ENCODE measurements at regions not wholly inside any gene's neighbourhood (a gene's known extent, or its start where the extent isn't known, plus 50 kb on each side); places are given as distances from the start of the nearest gene placed in this dataset.

DNA sequence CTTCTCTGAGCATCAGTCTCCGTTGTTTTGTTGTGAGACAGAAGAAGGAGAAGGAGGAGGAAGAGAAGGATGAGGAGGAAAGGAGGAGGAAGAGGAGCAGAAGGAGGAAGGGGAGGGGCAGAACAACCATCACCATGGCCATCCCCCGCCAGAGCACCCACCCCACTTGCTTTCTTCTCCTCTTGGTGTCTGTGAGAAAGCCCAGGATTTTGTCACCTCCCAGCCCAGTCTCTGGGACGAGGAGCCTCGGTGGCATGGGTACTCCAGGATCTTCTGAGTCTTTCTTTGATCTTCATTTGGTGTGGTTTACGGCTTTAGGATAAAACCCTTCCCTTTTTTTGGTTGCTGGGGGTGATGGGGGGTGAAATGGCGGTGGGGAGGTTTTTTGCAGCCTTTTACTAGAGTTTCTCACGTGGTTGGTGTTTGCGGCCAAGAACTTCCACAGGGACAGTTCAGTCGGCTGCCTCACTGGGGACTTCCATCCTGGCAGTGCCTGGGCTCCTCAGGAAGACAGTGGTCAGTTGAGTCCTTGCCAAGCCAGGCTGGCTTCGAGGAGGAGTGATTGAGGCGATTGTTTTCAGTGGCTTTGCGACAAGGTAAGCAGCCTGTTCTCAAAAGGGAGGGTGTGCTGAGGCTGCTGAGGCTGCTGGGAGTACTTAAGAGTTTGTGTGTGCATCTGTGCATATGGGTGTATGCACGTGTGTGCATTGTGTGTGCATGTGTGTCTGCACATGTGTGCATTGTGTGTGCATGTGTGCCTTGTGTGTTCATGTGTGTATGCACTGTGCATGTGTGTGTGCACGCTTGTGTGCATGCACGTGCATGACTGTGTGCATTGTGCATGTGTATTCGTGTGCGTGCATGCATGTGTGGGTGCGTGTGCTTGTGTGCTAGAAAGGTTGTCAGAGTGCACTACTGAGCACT, 567.5 kb downstream of the TBC1D22A start:
- Histone ChIP-seq H3K27me3 (ENCODE audit: control insufficient read depth, insufficient read depth, low read length) (no peaks in the 10 kb centered on the region), H3K4me3 (ENCODE audit: insufficient read depth, low read depth, low read length) (no peak overlapping the region), H3K36me3 (replicated peaks; ENCODE audit: control insufficient read depth, insufficient read depth, low read length) (no peaks in the 10 kb centered on the region)
- no peak for DNase-seq

DNA sequence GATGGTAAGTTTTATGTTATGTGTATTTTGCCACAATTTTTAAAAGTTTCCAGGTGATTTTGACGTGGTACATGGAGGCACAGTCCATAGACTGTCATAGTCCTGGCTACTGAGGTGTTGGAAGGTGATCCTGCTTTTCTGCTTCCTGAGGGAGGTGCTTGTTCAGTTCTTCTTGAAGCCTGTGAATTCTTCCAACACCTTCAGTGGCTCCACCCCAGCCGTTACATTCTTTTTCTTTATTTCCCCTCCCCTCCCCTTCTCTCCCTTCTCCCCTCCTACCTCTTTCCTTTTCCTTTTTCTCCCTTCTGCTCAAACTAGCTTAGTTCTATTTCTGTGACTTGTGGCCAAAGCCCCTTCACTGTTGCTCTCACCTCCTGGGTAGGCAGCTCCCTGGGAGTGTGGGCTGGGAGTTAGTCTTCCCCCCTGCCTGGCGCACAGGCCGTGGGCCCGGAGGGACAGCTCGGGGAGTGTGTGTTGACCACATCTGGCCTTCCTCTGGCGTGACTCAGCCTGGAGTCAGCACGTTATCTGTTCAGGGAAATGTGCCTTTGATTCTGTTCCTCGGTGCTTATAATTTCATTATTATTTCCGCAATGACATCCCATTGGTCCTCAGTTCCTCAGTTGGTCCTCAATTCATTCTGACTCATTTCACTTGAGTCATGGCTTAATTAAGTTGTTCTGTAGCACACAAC, 566.2 kb downstream of the TBC1D22A start:
- H3K27me3 ChIP-seq (ENCODE audit: control insufficient read depth, insufficient read depth, low read length) = no peaks in the 10 kb centered on the region
- H3K36me3 ChIP-seq (replicated peaks; ENCODE audit: control insufficient read depth, insufficient read depth, low read length) = no peaks in the 10 kb centered on the region
- no peak for DNase-seq

DNA sequence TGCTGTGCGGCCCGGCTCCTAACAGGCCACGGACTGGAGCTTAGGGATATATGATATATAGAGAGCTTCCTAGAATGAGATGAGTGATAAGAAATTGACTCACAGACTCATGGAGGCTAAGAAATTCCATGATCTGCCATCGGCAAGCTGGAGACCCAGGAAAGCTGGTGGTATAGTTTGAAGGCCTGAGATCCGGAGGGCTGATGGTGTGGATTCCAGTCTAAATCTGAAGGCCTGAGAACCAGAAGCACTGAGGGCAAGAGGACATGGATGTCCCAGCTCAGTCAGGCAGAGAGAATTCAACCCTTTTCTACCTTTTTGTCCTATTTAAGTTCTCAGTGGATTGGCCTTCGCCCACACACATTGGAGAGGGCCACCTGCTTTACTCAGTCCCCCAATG, 564.8 kb downstream of the TBC1D22A start:
- Histone ChIP-seq H3K36me3 (replicated peaks; ENCODE audit: control insufficient read depth, insufficient read depth, low read length) (no peaks in the 10 kb centered on the region), H3K27me3 (ENCODE audit: control insufficient read depth, insufficient read depth, low read length) (no peaks in the 10 kb centered on the region), H3K4me3 (ENCODE audit: insufficient read depth, low read depth, low read length) (no peak overlapping the region)
- DNase-seq = no peak

More for the DNA sequence above, 566.2 kb downstream of the TBC1D22A start:
- no peak overlapping the region for H3K4me3 ChIP-seq (ENCODE audit: insufficient read depth, low read depth, low read length)

DNA sequence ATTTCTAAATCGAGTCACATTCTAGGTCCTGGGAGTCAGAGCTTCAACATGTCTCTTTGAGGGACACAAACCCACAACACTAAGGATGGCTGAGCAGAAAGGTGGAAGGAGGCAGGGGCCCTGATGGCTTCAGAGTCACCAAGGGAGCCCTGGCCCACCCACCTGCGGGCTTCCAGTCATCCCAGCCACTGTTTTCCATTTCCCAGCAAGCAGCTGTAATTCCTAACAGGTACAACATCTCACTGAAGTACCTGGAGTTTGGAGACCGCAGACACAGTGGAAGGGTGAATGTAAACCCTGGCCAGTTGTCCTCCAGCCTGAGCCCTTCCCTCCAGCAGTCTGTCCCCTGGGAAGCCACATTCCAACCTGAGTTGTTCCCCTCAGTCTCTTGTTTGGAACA, 562.8 kb downstream of the TBC1D22A start:
- Histone ChIP-seq H3K36me3 (replicated peaks; ENCODE audit: control insufficient read depth, insufficient read depth, low read length) (no peaks in the 10 kb centered on the region), H3K27me3 (ENCODE audit: control insufficient read depth, insufficient read depth, low read length) (no peaks in the 10 kb centered on the region), H3K4me3 (ENCODE audit: insufficient read depth, low read depth, low read length) (no peak overlapping the region)
- no peak for DNase-seq

DNA sequence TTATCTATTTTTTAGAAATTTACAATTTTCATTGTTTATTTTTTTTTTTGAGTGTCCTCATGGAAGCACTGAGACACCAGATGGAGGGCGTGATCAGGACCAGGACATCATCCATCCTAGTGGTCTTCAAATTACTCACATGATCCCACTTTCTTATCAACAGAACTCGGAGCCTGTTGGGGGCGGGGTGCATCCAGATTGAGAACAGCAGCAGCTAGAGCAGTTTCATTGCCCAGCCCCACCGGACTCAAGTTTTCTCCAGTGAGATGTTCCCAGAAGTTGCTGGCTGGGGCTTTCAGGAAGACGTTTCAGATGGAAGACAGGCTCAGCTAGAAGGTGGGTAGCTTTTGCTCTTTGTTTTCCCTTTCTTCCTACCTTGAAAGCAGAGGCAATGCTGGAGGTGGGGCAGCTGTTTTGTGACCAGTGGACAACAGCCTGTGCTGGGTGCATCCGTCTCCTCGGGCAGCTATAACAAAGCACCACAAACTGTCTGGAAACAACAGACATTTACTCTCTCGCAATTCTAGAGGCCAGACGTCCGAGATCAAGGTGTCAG, 562.1 kb downstream of the TBC1D22A start:
- no peak overlapping the region for H3K4me3 ChIP-seq (ENCODE audit: insufficient read depth, low read depth, low read length)
- DNase-seq = no peak
- no peaks in the 10 kb centered on the region for H3K27me3 ChIP-seq (ENCODE audit: control insufficient read depth, insufficient read depth, low read length)
- H3K36me3 ChIP-seq (replicated peaks; ENCODE audit: control insufficient read depth, insufficient read depth, low read length) = no peaks in the 10 kb centered on the region

DNA sequence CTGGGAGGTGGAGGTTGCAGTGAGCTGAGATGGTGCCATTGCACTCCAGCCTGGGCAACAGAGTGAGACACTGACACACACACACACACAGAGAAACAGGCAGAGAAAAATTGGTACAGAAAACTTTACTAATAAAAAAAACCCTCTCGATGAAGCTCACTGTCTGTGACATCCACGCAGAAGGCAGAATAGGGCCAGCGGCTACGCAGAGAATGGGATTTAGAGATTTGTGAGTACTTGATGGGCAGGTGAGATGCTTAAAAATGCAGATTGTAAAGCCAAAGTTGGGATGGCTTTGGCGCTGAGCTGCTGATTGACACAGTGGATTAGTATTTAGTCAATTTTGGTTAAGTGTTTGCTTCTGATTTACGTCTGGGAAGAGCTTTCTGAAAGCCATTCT, 561.1 kb downstream of the TBC1D22A start:
- Histone ChIP-seq H3K4me3 (ENCODE audit: insufficient read depth, low read depth, low read length) (no peak overlapping the region), H3K27me3 (ENCODE audit: control insufficient read depth, insufficient read depth, low read length) (no peaks in the 10 kb centered on the region), H3K36me3 (replicated peaks; ENCODE audit: control insufficient read depth, insufficient read depth, low read length) (no peaks in the 10 kb centered on the region)
- no peak for DNase-seq

DNA sequence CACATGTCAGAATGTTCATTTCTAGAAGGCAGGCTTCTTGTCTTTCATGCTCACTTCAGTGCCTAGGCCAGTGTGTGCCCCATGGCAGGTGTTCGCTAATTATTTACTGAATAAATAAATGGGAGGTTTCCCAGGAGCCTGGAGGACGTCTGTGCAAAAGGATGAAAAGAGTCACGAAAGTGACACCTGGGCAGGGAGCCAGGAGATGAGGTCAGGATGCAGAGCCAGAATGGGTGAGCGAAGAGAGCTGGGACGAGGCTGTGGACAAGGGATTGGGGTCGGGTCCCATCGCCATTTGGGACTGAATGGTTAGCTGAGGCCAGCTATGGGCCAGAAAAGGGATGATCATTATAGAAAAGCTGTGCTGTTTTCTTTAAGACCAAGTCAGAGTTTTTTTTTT, 560.4 kb downstream of the TBC1D22A start:
- DNase-seq = no peak
- no peak overlapping the region for H3K4me3 ChIP-seq (ENCODE audit: insufficient read depth, low read depth, low read length)
- no peaks in the 10 kb centered on the region for H3K27me3 ChIP-seq (ENCODE audit: control insufficient read depth, insufficient read depth, low read length)
- H3K36me3 ChIP-seq (replicated peaks; ENCODE audit: control insufficient read depth, insufficient read depth, low read length) = no peaks in the 10 kb centered on the region

DNA sequence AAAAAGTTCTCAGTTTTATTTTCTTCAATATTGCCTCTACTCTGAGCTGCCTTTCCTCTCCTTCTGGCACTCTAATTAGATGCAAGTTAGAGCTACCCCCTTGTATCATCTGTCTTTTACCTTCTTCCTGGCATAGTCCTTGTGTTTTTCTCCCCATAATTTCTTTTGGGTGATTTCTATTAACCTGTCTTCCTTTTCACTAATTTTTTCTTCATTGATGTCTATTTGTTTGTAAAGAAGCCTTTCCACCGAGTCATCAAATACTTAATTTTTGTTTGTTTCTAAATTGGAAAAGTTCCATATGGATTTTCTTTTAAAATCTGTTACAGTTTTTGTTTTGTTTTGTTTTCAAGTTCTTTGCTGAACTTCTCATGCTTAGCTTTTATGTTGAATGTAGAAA, 558.1 kb downstream of the TBC1D22A start:
- Histone ChIP-seq H3K36me3 (replicated peaks; ENCODE audit: control insufficient read depth, insufficient read depth, low read length) (no peaks in the 10 kb centered on the region), H3K27me3 (ENCODE audit: control insufficient read depth, insufficient read depth, low read length) (no peaks in the 10 kb centered on the region), H3K4me3 (ENCODE audit: insufficient read depth, low read depth, low read length) (no peak overlapping the region)

DNA sequence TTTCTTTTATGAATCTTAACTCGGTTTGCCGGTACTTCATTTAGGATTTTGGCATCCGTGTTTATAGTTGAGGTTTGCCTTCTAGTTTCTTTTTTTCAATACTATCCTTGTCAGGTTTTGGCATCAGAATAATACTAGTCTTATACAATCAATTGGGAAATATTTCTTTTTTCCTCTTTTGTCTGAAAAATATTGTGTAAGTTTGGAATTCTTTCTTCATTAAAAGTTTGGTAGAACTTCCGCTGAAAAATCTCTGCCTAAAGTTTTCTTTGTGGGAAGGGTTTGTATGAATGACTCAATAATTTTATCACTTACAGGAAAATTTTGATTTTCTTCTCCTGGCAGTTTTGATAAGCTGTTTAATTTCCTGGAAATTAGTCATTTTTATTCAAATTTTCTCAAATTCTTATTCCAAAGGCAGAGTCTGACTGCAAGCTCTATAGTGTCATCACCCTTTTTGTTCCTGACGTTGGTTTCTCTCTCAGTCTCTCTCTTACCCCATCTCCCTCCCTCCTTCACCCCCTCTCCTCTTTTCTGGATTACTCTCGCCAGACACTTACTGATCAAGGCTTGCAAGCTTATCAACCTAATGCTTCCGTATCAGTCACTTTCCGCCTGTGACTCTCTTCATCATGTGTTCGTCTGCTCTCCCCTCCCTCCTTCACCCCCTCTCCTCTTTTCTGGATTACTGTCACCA, 555.7 kb downstream of the TBC1D22A start:
- H3K36me3 ChIP-seq (replicated peaks; ENCODE audit: control insufficient read depth, insufficient read depth, low read length) = no peaks in the 10 kb centered on the region
- no peak overlapping the region for H3K4me3 ChIP-seq (ENCODE audit: insufficient read depth, low read depth, low read length)
- DNase-seq = no peak
- no peaks in the 10 kb centered on the region for H3K27me3 ChIP-seq (ENCODE audit: control insufficient read depth, insufficient read depth, low read length)

More for the DNA sequence above, 558.1 kb downstream of the TBC1D22A start:
- DNase-seq = no peak

DNA sequence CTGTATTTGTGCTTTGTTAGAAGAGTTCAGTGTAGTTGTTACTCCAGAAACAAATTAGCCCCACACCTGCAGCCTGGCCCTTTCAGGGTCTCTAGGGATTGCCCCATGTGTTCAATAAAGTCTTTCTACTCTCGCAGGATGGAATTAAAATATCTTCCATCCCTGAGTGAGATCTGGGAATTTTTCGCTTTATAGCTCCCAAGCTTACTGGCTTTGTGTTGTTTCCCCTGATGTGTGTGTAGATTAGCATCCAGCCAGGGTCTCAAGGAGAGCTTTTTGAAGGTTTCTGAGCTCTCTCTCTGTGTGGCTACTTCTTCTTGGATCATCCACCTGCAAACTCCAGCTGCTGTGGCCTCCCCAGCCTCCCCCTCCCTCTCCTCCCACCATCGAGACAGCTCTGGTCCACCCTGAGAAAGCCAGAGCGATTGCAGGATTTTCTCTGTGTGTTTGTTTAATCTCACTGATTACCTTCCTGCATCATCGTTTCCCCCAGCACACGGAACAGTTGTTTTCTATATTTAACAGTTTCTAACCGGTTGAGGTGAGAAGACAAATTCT, 553.5 kb downstream of the TBC1D22A start:
- H3K4me3 ChIP-seq (ENCODE audit: insufficient read depth, low read depth, low read length) = no peak overlapping the region
- H3K27me3 ChIP-seq (ENCODE audit: control insufficient read depth, insufficient read depth, low read length) = no peaks in the 10 kb centered on the region
- no peaks in the 10 kb centered on the region for H3K36me3 ChIP-seq (replicated peaks; ENCODE audit: control insufficient read depth, insufficient read depth, low read length)
- no peak for DNase-seq

DNA sequence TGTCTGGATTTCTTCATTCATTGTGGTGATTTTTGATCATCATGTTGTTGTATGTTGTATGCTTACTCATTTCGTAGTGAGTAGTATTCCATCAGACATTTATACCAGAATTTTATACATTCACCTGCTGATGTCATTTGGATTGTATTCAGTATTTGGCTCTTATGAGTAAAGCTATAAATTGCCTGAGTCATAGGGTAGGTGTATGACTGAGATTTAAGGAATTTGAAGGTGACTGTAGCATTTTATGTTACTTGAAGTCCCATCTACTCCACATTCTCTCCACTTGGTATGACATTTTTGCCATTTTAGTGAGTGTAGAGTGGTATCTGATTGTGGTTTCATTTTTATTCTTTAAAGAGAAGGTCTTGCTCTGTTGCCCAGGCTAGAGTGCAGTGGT, 548.2 kb downstream of the TBC1D22A start:
- Histone ChIP-seq H3K27me3 (ENCODE audit: control insufficient read depth, insufficient read depth, low read length) (no peaks in the 10 kb centered on the region), H3K36me3 (replicated peaks; ENCODE audit: control insufficient read depth, insufficient read depth, low read length) (no peaks in the 10 kb centered on the region), H3K4me3 (ENCODE audit: insufficient read depth, low read depth, low read length) (no peak overlapping the region)
- DNase-seq = no peak

DNA sequence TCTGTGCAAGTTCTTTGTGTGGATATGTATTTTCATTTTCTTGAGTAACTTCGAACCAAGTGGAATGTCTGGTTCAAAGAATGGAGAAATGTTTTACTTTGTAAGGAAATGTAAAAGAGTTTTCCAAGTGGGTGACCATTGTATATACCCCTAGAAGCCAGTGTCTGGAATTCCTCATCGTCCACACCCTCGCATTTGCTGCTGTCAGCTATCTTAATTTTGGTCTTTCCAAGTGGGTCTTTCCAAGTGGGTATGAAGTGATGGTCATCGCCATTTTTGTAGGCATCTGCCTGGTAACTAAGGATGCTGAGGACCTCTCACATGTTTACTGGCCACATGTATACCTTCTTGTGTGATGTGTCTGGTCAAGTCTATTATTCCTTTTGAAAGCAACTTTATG, 547.5 kb downstream of the TBC1D22A start:
- H3K27me3 ChIP-seq (ENCODE audit: control insufficient read depth, insufficient read depth, low read length) = no peaks in the 10 kb centered on the region
- H3K36me3 ChIP-seq (replicated peaks; ENCODE audit: control insufficient read depth, insufficient read depth, low read length) = no peaks in the 10 kb centered on the region
- H3K4me3 ChIP-seq (ENCODE audit: insufficient read depth, low read depth, low read length) = no peak overlapping the region
- DNase-seq = no peak

DNA sequence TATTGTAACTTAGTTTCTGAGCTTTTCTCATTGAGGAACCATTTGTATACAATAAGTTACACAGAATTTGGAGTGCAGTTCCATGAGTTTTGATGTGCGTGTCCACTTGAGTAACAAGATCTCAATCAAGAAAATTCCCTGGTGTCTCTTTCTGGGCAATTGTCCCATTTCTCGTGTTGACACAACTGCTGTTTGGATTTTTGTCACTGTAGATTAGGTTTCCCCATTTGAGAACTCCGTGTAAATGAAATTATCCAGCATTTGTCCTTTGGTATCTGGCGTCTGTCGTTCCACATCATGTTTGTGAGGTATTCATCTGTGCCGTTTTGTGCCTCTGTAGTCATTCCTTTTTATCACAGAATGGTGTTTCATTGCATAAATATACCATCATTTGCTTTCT, 547.0 kb downstream of the TBC1D22A start:
- Histone ChIP-seq H3K36me3 (replicated peaks; ENCODE audit: control insufficient read depth, insufficient read depth, low read length) (no peaks in the 10 kb centered on the region), H3K4me3 (ENCODE audit: insufficient read depth, low read depth, low read length) (no peak overlapping the region), H3K27me3 (ENCODE audit: control insufficient read depth, insufficient read depth, low read length) (no peaks in the 10 kb centered on the region)
- DNase-seq = no peak

DNA sequence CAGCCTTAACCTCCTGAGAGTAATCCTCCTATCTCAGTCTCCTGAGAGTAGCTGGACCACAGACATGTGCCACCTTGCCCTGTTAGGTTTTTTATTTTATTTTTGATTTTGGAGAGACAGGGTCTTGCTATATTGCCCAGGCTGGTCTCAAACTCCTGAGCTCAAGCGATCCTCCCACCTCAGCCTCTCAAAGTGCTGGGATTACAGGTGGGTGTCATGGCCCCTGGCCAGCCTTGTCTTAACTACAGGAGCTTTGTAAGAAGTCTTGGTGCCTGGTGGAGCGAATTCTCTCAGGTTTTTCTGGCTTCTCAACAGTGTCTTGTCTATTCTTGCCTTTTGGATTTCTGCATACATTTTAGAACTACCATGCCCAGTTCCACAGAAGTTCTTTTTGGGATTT, 546.4 kb downstream of the TBC1D22A start:
- H3K27me3 ChIP-seq (ENCODE audit: control insufficient read depth, insufficient read depth, low read length) = no peaks in the 10 kb centered on the region
- no peaks in the 10 kb centered on the region for H3K36me3 ChIP-seq (replicated peaks; ENCODE audit: control insufficient read depth, insufficient read depth, low read length)
- no peak for DNase-seq
- H3K4me3 ChIP-seq (ENCODE audit: insufficient read depth, low read depth, low read length) = no peak overlapping the region

Data from H7 (cell line).